Kidney epithelial cell (primary cell): ENCODE measurements at regions not wholly inside any gene's neighbourhood (a gene's known extent, or its start where the extent isn't known, plus 50 kb on each side); places are given as distances from the start of the nearest gene placed in this dataset.

Experiments
- DNase-seq: peaks from one replicate; pipeline ENCODE4 v3.0.0-alpha.2; 2010; ENCODE audit warnings: low read depth
- H3K27me3 ChIP-seq: 2 replicates; pipeline ENCODE4 v1.6.0; 2011; ENCODE audit warnings: low read length; ENCODE audit not compliant: control insufficient read depth, insufficient read depth
- H3K36me3 ChIP-seq: 2 replicates; pipeline ENCODE4 v1.5.1; 2011; ENCODE audit warnings: low read length; ENCODE audit not compliant: control insufficient read depth, insufficient read depth
- H3K4me3 ChIP-seq: 2 replicates; pipeline ENCODE4 v1.5.1; 2011; ENCODE audit warnings: low read depth, mild to moderate bottlenecking, control low read depth, low read length
- CTCF ChIP-seq: IDR thresholded peaks from 2 replicates; pipeline ENCODE4 v1.5.1; 2011; ENCODE audit warnings: mild to moderate bottlenecking, moderate library complexity, low read length, control low read depth, inconsistent platforms; ENCODE audit not compliant: insufficient read depth, poor library complexity, severe bottlenecking

- H3K36me3 ChIP-seq = no peaks in the 10 kb centered on the region
- TF ChIP-seq CTCF = no peak
- no peak overlapping the region for H3K4me3 ChIP-seq
- DNase-seq = no peak
- no peaks in the 10 kb centered on the region for H3K27me3 ChIP-seq
Observed at GRCh38 chr2:153715218-153715850, 156.4 kb upstream of the GALNT13 start.

GRCh38 chr2:153717060-153717459 is 154.7 kb upstream of the GALNT13 start:
- Histone ChIP-seq H3K36me3 (no peaks in the 10 kb centered on the region), H3K27me3 (no peaks in the 10 kb centered on the region), H3K4me3 (no peak overlapping the region)
- no peak for DNase-seq
- TF ChIP-seq CTCF = no peak

GRCh38 chr2:153739394-153739793 is 132.3 kb upstream of the GALNT13 start:
- DNase-seq = no peak
- Histone ChIP-seq H3K36me3 (no peaks in the 10 kb centered on the region), H3K4me3 (no peak overlapping the region), H3K27me3 (no peaks in the 10 kb centered on the region)
- no peak for TF ChIP-seq CTCF

GRCh38 chr2:153761936-153762335 is 109.8 kb upstream of the GALNT13 start:
- no peak for TF ChIP-seq CTCF
- DNase-seq = no peak
- H3K4me3 ChIP-seq = no peak overlapping the region
- H3K27me3 ChIP-seq = no peaks in the 10 kb centered on the region
- no peaks in the 10 kb centered on the region for H3K36me3 ChIP-seq

- no peak overlapping the region for H3K4me3 ChIP-seq
- H3K27me3 ChIP-seq = no peaks in the 10 kb centered on the region
- DNase-seq = no peak
- no peak for TF ChIP-seq CTCF
- H3K36me3 ChIP-seq = no peaks in the 10 kb centered on the region
Observed at GRCh38 chr2:153766415-153766814, 105.3 kb upstream of the GALNT13 start.

GRCh38 chr2:153770359-153770991 is 101.2 kb upstream of the GALNT13 start:
- no peak for DNase-seq
- Histone ChIP-seq H3K36me3 (no peaks in the 10 kb centered on the region), H3K4me3 (no peak overlapping the region), H3K27me3 (no peaks in the 10 kb centered on the region)
- TF ChIP-seq CTCF = peak; percentile 26
